HG02588 (cell line): ENCODE measurements at regions not wholly inside any gene's neighbourhood (a gene's known extent, or its start where the extent isn't known, plus 50 kb on each side); places are given as distances from the start of the nearest gene placed in this dataset.
"Not testable (repeated sequence)": the region's sequence is repeated elsewhere in the genome, so short reads cannot be mapped to it uniquely, and the experiment has no call there.

ENCODE experiments used
- ATAC-seq: cut with Tn5 transposase; IDR thresholded peaks from one replicate; pipeline ENCODE4 v1.9.1; 2021; ENCODE audit warnings: mild to moderate bottlenecking, moderate library complexity; ENCODE audit not compliant: unreplicated experiment

- ATAC-seq, result not testable (repeated sequence)
Observed at GRCh38 chr6:86283596-86283995, 640.9 kb upstream of the SYNCRIP start.

DNA sequence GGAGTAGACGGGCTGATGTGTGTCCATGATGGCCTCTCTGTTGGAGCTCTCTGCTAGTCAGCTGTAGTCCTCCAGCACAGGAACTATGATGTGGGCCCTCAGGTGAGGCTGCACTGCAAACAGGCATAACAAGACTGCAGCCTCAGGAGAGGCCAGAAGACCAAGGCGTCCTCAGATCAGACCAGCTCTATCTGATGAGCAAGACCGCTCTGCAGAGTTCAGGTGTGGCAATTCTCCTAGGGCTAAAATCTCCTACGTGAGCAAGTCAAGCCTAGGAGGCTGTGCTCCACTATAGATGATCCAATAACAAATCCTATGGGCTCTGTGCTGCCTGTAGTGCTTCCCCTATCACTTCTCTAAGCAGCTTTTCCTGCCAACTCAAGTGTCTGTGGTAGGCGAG is 633.4 kb upstream of the SYNCRIP start:
- ATAC-seq, result no peak

GRCh38 chr6:86273936-86274335 is 631.2 kb upstream of the SYNCRIP start:
- no peak for ATAC-seq

- ATAC-seq, result no peak
Observed at GRCh38 chr6:86256615-86257187, 614.0 kb upstream of the SYNCRIP start.

DNA sequence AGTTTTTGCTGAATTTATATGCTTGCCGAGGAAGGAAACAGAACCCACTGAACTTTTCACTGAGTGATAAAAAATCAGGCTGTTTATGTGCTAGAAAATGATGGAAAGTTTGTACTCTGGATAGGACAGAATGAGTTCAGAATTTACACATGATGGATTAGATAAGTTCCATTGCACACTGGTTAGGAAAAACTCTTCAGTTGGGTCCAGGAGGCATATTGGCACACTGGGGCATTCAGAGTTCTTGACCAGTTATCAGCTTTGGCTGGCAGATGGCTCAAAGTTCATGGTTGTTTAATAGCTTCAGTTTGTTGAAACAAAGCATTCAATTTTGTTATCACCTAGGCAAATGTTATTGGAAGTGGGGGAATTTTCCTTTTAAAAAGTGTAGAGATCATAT is 613.3 kb upstream of the SYNCRIP start:
- ATAC-seq, result no peak

DNA sequence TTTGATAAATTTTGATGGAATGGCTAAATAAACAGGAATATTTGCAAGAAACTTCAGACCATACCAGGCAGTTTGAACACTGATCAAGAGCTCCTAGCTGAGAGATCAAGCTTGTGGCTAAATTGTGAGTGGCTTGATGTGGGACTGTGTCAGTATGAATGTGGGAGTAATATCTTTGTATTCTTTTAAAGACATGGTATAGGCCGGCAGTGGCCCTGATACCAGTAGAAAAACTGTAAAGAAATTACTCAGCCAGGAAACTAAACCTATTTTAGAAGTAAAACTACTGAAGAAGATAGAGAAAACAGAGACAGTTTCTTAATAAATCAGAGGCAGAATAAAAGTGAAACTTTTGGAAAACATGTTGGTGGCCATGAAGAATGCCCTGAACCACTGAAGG is 608.4 kb upstream of the SYNCRIP start:
- no peak for ATAC-seq

- no peak for ATAC-seq
Observed at GRCh38 chr6:86217906-86218305, 575.2 kb upstream of the SYNCRIP start.

GRCh38 chr6:86215323-86215722 is 572.6 kb upstream of the SYNCRIP start:
- ATAC-seq, result no peak

DNA sequence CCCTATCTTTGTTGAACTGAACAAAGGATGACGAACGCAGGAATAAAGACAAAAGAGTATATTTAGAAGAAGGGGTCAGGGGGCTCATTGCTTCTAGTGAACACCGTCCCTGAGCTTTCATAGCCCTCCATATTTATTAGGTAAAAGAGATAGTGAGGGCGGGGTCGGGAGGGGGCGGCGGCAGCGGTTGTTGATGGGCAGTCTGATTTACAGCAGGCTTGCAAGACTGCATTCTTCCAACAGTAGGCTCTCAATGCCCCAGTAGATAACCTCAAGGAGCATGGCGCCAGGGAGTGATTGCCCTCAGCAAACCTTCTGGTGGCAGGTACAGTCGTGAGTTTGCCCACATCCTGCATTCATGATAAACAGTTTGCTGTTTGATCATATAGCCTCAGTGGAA is 563.3 kb upstream of the SYNCRIP start:
- no peak for ATAC-seq

- ATAC-seq, result peak; percentile 88
Observed at GRCh38 chr6:86203044-86203443, 560.4 kb upstream of the SYNCRIP start.

GRCh38 chr6:86193821-86194220 is 551.1 kb upstream of the SYNCRIP start:
- no peak for ATAC-seq

DNA sequence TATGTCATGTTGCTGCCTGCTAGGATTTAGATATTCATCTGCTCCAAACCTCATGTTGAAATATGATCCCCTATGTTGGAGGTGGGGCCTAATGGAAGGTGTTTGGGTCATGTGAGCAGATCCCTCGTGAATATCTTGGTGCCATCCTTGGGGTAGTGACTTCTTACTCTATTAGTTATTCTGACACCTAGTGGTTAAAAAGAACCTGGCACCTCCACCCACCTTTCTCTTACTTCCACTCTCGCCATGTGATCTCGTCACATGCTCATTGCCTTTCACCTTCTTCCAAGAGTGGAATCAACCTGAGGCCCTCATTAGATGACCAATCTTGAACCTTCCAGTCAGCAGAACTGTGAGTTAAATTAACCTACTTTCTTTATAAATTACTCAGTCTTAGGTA is 549.4 kb upstream of the SYNCRIP start:
- peak; percentile 91 for ATAC-seq

DNA sequence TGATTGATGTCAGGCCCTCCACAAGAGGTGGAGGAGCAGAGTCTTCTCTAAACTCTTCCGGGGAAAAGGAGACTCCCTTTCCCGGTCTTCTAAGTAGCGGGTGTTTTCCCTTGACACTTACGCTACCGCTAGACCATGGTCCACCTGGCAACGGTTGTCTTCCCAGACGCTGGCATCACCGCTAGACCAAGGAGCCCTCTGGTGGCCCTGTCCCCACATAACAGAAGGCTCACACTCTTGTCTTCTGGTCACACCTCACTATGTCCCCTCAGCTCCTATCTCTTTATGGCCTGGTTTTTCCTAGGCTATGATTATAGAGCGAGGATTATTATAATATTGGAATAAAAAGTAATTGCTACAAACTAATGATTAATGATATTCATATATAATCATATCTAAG is 532.5 kb upstream of the SYNCRIP start:
- not testable (repeated sequence) for ATAC-seq

GRCh38 chr6:86154852-86155251 is 512.2 kb upstream of the SYNCRIP start:
- no peak for ATAC-seq

DNA sequence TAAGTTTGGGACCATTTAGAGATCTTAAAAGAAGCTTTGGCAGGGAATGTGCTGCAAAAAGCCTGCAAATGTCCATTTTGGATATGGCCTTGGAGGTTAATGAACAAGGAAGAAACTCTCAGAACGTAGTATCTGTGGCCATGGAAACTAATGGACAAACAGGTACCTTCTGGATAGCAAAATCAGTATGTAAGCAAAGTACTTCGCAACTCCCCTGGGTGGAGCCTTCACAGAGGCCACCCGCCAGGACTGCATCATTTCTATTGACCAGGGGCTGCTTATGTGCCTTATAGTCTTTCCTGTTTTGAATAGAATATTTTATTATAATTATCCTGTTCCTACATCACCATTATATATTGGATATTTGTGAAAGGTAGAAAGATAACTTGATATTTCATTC is 510.8 kb upstream of the SYNCRIP start:
- no peak for ATAC-seq

GRCh38 chr6:86152546-86152945 is 509.9 kb upstream of the SYNCRIP start:
- no peak for ATAC-seq

DNA sequence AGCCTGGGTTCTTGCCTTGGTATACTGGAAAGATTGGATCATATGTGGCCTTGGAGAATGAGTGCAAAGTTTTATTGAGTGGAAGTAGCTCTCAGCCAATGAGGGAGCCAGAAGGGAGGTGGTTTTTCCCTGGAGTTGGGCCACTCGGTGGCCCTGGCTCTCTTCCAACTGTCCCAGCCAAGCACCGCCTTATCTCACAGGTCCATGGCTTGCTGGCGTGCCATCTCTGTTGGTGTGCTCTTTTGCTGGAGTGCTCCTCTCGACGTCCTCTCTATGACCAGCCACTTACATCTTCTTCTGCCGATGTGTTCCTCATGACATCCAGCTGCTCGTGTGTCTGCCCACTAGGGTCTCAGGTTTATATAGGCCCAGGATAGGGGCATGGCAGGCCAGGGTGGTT is 505.9 kb upstream of the SYNCRIP start:
- ATAC-seq, result no peak

GRCh38 chr6:86147859-86148258 is 505.2 kb upstream of the SYNCRIP start:
- ATAC-seq, result no peak

DNA sequence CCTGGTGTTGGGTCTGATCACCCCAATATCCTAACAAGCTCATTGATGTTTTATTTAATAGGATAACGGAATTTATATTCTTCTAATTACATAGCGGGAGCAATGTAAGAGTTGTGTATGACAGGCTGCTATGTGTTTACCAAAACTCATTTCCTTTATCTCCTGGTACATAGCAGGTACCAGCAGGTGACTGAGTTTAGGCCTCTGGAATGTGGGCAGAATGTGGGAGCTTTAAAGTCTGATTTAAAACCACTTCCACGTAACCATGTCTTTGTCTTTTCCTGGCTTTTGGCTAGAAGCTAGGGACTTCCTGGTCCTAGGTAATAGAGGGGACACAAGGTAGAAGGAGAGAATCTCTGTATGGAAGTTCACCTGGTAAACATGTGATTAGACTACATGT is 504.6 kb upstream of the SYNCRIP start:
- ATAC-seq, result no peak

- ATAC-seq, result not testable (repeated sequence)
Observed at GRCh38 chr6:86146751-86147150, 504.1 kb upstream of the SYNCRIP start.

DNA sequence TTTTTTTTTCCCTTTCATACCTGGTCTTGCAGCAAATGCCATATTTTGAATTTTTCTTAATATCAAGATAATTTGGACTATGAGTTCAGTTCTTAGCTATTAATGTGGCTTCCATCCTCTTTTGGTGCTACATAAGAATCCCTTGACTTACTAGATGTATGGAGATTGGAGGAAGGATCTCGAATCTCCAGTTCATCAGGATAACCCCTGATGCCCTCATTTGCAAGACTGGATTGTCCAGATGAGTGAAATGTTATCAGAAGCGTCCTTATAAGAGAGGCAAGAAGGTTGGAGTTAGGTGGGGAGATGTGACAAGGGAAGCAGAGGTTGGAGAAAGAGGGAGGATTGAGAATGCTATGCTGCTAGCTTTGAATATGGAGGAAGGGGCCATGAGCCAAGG is 499.6 kb upstream of the SYNCRIP start:
- no peak for ATAC-seq

- no peak for ATAC-seq
Observed at GRCh38 chr6:86128130-86128814, 485.6 kb upstream of the SYNCRIP start.

- ATAC-seq, result no peak
Observed at GRCh38 chr6:86122086-86122485, 479.4 kb upstream of the SYNCRIP start.
